GM18519 (cell line): ENCODE measurements at regions not wholly inside any gene's neighbourhood (a gene's known extent, or its start where the extent isn't known, plus 50 kb on each side); places are given as distances from the start of the nearest gene placed in this dataset.
"Not testable (repeated sequence)": the region's sequence is repeated elsewhere in the genome, so short reads cannot be mapped to it uniquely, and the experiment has no call there.

Experiments used
- ATAC-seq: cut with Tn5 transposase; IDR thresholded peaks from one replicate; pipeline ENCODE4 v1.9.1; 2021; ENCODE audit warnings: mild to moderate bottlenecking, moderate library complexity; ENCODE audit not compliant: unreplicated experiment, low FRiP score

- no peak for ATAC-seq
Observed at GRCh38 chr11:37857726-37858125, 1259.7 kb upstream of the RAG2 start.

- ATAC-seq, result no peak
Observed at GRCh38 chr11:37849706-37850105, 1251.7 kb upstream of the RAG2 start.

- no peak for ATAC-seq
Observed at GRCh38 chr11:37843603-37844002, 1245.6 kb upstream of the RAG2 start.

- ATAC-seq, result no peak
Observed at GRCh38 chr11:37841016-37841415, 1243.0 kb upstream of the RAG2 start.

- ATAC-seq, result not testable (repeated sequence)
Observed at GRCh38 chr11:37840345-37840744, 1242.3 kb upstream of the RAG2 start.

GRCh38 chr11:37830529-37830928 is 1232.5 kb upstream of the RAG2 start:
- no peak for ATAC-seq

- no peak for ATAC-seq
Observed at GRCh38 chr11:37817727-37818270, 1219.8 kb upstream of the RAG2 start.

GRCh38 chr11:37812281-37812880 is 1214.3 kb upstream of the RAG2 start:
- no peak for ATAC-seq

GRCh38 chr11:37811349-37811748 is 1213.3 kb upstream of the RAG2 start:
- ATAC-seq, result no peak

- no peak for ATAC-seq
Observed at GRCh38 chr11:37804666-37805065, 1206.6 kb upstream of the RAG2 start.

- ATAC-seq, result no peak
Observed at GRCh38 chr11:37788141-37788877, 1190.3 kb upstream of the RAG2 start.

- ATAC-seq, result no peak
Observed at GRCh38 chr11:37786214-37786755, 1188.2 kb upstream of the RAG2 start.

- ATAC-seq, result no peak
Observed at GRCh38 chr11:37774441-37774840, 1176.4 kb upstream of the RAG2 start.

- no peak for ATAC-seq
Observed at GRCh38 chr11:37770145-37770544, 1172.1 kb upstream of the RAG2 start.

GRCh38 chr11:37762079-37762478 is 1164.0 kb upstream of the RAG2 start:
- no peak for ATAC-seq

GRCh38 chr11:37755521-37755920 is 1157.5 kb upstream of the RAG2 start:
- ATAC-seq, result no peak

- no peak for ATAC-seq
Observed at GRCh38 chr11:37748641-37749040, 1150.6 kb upstream of the RAG2 start.

- ATAC-seq, result no peak
Observed at GRCh38 chr11:37747121-37747520, 1149.1 kb upstream of the RAG2 start.

GRCh38 chr11:37727371-37727770 is 1129.3 kb upstream of the RAG2 start:
- no peak for ATAC-seq

- ATAC-seq, result no peak
Observed at GRCh38 chr11:37724315-37724714, 1126.3 kb upstream of the RAG2 start.

- no peak for ATAC-seq
Observed at GRCh38 chr11:37721485-37721884, 1123.4 kb upstream of the RAG2 start.
